Mesendoderm (in vitro differentiated cells): ENCODE measurements at regions not wholly inside any gene's neighbourhood (a gene's known extent, or its start where the extent isn't known, plus 50 kb on each side); places are given as distances from the start of the nearest gene placed in this dataset.

Experiments used
- DNase-seq: peaks from one replicate; pipeline ENCODE4 v3.0.0; 2013
- H2AK5ac ChIP-seq: 2 replicates; pipeline ENCODE4 v1.6.1; 2013; ENCODE audit warnings: low read length, inconsistent platforms
- H2BK120ac ChIP-seq: 2 replicates; pipeline ENCODE4 v1.6.1; 2013; ENCODE audit warnings: low read depth, mild to moderate bottlenecking, low read length, moderate library complexity, mixed read lengths
- H2BK15ac ChIP-seq: replicated peaks from 2 replicates; pipeline ENCODE4 v1.6.1; 2013; ENCODE audit warnings: low read depth, mild to moderate bottlenecking, moderate library complexity
- H2BK5ac ChIP-seq: 2 replicates; pipeline ENCODE4 v1.6.1; 2013; ENCODE audit warnings: low read length, inconsistent platforms
- H3K18ac ChIP-seq: 2 replicates; pipeline ENCODE4 v1.6.1; 2013; ENCODE audit warnings: mild to moderate bottlenecking, low read length, mixed read lengths
- H3K23ac ChIP-seq: one replicate; pipeline ENCODE4 v1.6.1; 2013; ENCODE audit warnings: low read length
- H3K27ac ChIP-seq: 2 replicates; pipeline ENCODE4 v1.5.1; 2013; ENCODE audit warnings: low read depth, mild to moderate bottlenecking, inconsistent platforms, low read length, moderate library complexity
- H3K27me3 ChIP-seq: 2 replicates; pipeline ENCODE4 v1.6.1; 2013; ENCODE audit warnings: low read length, control low read depth, mild to moderate bottlenecking, inconsistent platforms; ENCODE audit not compliant: insufficient read depth, poor library complexity
- H3K36me3 ChIP-seq: 2 replicates; pipeline ENCODE4 v1.6.1; 2013; ENCODE audit warnings: low read length, inconsistent platforms; ENCODE audit not compliant: control insufficient read depth, insufficient read depth
- H3K4ac ChIP-seq: one replicate; pipeline ENCODE4 v1.6.1; 2013; ENCODE audit warnings: low read depth, mild to moderate bottlenecking, low read length, moderate library complexity
- H3K4me1 ChIP-seq: 2 replicates; pipeline ENCODE4 v1.6.1; 2013; ENCODE audit warnings: low read depth, low read length, inconsistent platforms; ENCODE audit not compliant: control insufficient read depth
- H3K4me2 ChIP-seq: 2 replicates; pipeline ENCODE4 v1.6.1; 2013; ENCODE audit warnings: low read length
- H3K4me3 ChIP-seq: 2 replicates; pipeline ENCODE4 v1.5.1; 2013; ENCODE audit warnings: mild to moderate bottlenecking, low read length
- H3K56ac ChIP-seq: one replicate; pipeline ENCODE4 v1.6.1; 2013; ENCODE audit warnings: low read length
- H3K79me1 ChIP-seq: 2 replicates; pipeline ENCODE4 v1.6.1; 2013; ENCODE audit warnings: low read length, inconsistent platforms
- H3K79me2 ChIP-seq: 2 replicates; pipeline ENCODE4 v1.6.1; 2013; ENCODE audit warnings: mild to moderate bottlenecking, low read length; ENCODE audit not compliant: control insufficient read depth, insufficient read depth
- H3K9ac ChIP-seq: 2 replicates; pipeline ENCODE4 v1.6.1; 2013; ENCODE audit warnings: low read length, inconsistent platforms
- H4K5ac ChIP-seq: one replicate; pipeline ENCODE4 v1.6.1; 2013; ENCODE audit warnings: low read length
- H4K8ac ChIP-seq: one replicate; pipeline ENCODE4 v1.6.1; 2013; ENCODE audit warnings: low read depth, mild to moderate bottlenecking, control low read depth, low read length, moderate library complexity
- WGBS: extraction: QIAGEN DNeasy Blood & Tissue Kit; methylation state at CpG from one replicate; pipeline ENCODE4 v1.1.7; 2013; ENCODE audit warnings: low lambda C conversion rate, missing lambda C conversion rate; ENCODE audit not compliant: insufficient coverage; ENCODE audit errors: extremely low coverage; 5-methylcytosine and 5-hydroxymethylcytosine counted together

DNA sequence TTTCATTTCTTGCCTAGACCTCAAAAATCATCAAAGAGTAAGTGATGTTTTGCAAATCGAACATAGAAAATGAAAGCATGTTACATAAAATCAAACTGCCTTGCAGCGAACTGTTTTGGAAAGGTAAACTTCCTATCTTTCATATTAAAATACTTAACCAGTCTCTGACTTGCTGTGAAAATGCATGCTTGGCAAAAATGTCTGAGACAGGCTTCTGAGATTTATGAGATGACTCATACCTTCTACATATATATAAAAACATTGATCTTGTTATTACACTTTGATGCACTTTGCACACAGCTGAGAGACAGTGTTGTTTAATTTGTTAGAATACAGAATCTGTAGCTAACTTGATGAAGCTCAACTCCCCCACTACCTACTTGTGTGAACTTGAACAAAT is 179.1 kb downstream of the KITLG start:
- Histone ChIP-seq H3K9ac (no peak overlapping the region), H2BK120ac (no peak overlapping the region), H3K56ac (no peak overlapping the region), H4K5ac (no peak overlapping the region), H3K4me2 (no peak overlapping the region), H2BK15ac (no peak overlapping the region), H4K8ac (no peak overlapping the region), H3K79me2 (no peaks in the 10 kb centered on the region), H3K18ac (no peak overlapping the region), H3K79me1 (no peaks in the 10 kb centered on the region), H3K4ac (no peak overlapping the region), H3K36me3 (no peaks in the 10 kb centered on the region), H3K23ac (no peak overlapping the region), H2AK5ac (no peak overlapping the region), H3K4me1 (no peaks in the 10 kb centered on the region), H3K27ac (no peak overlapping the region), H2BK5ac (no peak overlapping the region), H3K4me3 (no peak overlapping the region), H3K27me3 (no peaks in the 10 kb centered on the region)
- DNase-seq = no peak
- no CpG with 5 or more reads among the region's 2 CpGs for WGBS

DNA sequence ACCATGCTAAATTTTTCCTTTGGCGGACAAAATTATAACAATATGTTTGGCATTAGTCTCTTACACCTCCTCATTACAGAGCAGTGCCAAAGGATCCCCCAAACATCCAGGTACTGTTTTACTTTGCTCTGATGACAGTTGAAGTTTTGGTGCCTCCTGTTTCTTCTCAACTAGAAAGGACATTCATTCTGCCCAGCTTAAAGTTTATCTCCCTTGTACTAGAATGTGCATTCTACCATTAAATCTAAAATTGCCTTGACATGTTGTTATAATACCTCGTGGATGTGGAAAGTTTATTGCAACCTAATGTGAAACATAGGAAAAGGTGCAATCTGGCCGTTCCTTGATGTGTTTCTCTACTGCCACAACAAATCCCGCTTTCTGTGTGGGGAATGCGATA is 173.4 kb downstream of the KITLG start:
- H3K27me3 ChIP-seq = no peaks in the 10 kb centered on the region
- H2AK5ac ChIP-seq = no peak overlapping the region
- no peak overlapping the region for H3K4me2 ChIP-seq
- H3K56ac ChIP-seq = no peak overlapping the region
- no peak overlapping the region for H3K4ac ChIP-seq
- no peak overlapping the region for H4K5ac ChIP-seq
- no peaks in the 10 kb centered on the region for H3K36me3 ChIP-seq
- WGBS = no CpG with 5 or more reads among the region's 5 CpGs
- no peak overlapping the region for H2BK15ac ChIP-seq
- no peak overlapping the region for H2BK120ac ChIP-seq
- no peak overlapping the region for H3K18ac ChIP-seq
- no peak overlapping the region for H4K8ac ChIP-seq
- H3K79me2 ChIP-seq = no peaks in the 10 kb centered on the region
- no peak overlapping the region for H2BK5ac ChIP-seq
- H3K79me1 ChIP-seq = no peaks in the 10 kb centered on the region
- DNase-seq = no peak
- H3K27ac ChIP-seq = no peak overlapping the region
- H3K4me3 ChIP-seq = no peak overlapping the region
- H3K4me1 ChIP-seq = no peaks in the 10 kb centered on the region
- H3K23ac ChIP-seq = no peak overlapping the region
- no peak overlapping the region for H3K9ac ChIP-seq

DNA sequence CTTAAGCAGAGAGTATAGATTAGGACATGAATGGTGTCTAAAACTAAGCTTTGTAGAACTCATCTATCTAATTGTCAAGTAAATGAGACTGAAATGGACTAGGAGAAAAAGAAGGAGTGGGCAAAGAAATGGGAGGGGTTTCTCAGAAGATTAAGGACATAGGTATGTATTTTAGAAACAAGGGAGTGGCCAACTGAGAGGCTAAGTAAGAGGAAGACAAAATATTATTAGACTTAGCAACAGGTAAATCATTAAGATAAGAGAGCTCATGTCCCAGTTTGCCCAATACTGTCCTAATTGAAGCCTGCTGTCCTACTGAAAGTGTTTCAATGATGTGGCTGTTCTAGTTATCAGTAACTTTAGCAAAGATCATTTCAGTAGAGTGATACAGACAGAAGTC is 171.4 kb downstream of the KITLG start:
- no peak overlapping the region for H3K9ac ChIP-seq
- no peak overlapping the region for H3K18ac ChIP-seq
- H3K4me1 ChIP-seq = no peaks in the 10 kb centered on the region
- no peak overlapping the region for H2AK5ac ChIP-seq
- H2BK15ac ChIP-seq = no peak overlapping the region
- no peak overlapping the region for H2BK120ac ChIP-seq
- H3K4ac ChIP-seq = no peak overlapping the region
- H4K8ac ChIP-seq = no peak overlapping the region
- no peaks in the 10 kb centered on the region for H3K27me3 ChIP-seq
- no peak overlapping the region for H2BK5ac ChIP-seq
- no peak overlapping the region for H4K5ac ChIP-seq
- H3K23ac ChIP-seq = no peak overlapping the region
- no peak overlapping the region for H3K4me2 ChIP-seq
- no peaks in the 10 kb centered on the region for H3K36me3 ChIP-seq
- no peak overlapping the region for H3K27ac ChIP-seq
- DNase-seq = no peak
- H3K4me3 ChIP-seq = no peak overlapping the region
- H3K79me1 ChIP-seq = no peaks in the 10 kb centered on the region
- no peak overlapping the region for H3K56ac ChIP-seq
- no peaks in the 10 kb centered on the region for H3K79me2 ChIP-seq

DNA sequence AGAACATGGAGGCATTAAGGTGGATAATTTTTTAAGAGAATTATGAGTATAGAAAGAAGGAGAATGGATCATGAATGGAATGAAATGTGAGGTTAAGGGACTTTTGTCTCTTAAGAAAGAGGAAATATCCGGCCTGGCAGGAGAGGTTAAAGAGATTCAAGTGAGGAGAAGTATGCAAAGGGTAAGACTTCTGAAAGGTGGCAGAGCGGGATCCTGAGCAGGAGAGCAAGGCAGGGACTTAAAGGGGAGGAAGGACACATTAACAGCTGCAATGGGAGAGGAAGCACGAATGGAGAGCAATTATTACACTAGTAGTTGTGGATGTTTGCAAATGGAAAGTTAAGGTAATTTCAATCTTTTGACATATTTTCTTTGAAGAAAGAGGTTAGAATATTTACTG is 171.0 kb downstream of the KITLG start:
- Histone ChIP-seq H3K18ac (no peak overlapping the region), H2BK120ac (no peak overlapping the region), H3K4me3 (no peak overlapping the region), H3K79me2 (no peaks in the 10 kb centered on the region), H3K79me1 (no peaks in the 10 kb centered on the region), H2AK5ac (no peak overlapping the region), H3K4me2 (no peak overlapping the region), H3K4ac (no peak overlapping the region), H3K9ac (no peak overlapping the region), H3K56ac (no peak overlapping the region), H3K27me3 (no peaks in the 10 kb centered on the region), H2BK5ac (no peak overlapping the region), H3K27ac (no peak overlapping the region), H3K36me3 (no peaks in the 10 kb centered on the region), H4K8ac (no peak overlapping the region), H2BK15ac (no peak overlapping the region), H3K23ac (no peak overlapping the region), H3K4me1 (no peaks in the 10 kb centered on the region), H4K5ac (no peak overlapping the region)
- WGBS = no CpG with 5 or more reads among the region's 3 CpGs
- no peak for DNase-seq

DNA sequence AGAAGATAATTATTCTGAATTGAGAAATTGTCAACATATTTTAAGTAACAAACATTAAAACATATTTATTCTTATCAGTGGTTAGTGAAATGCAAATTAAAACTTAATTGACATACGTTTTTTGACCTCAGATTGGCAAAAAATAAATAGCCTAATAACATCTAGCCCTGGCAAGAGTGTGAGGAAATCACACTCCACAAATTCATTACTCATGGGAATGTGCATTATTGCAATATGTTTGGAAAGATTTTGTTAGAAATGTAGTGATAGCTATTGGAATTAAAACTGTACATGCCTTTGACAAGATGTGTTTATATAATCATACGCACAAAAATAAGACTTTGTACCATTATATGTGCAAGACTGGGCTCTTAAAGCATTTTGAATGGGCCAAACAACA is 168.6 kb downstream of the KITLG start:
- H3K27ac ChIP-seq = no peak overlapping the region
- no peaks in the 10 kb centered on the region for H3K36me3 ChIP-seq
- no peak overlapping the region for H3K4me2 ChIP-seq
- H3K79me1 ChIP-seq = no peaks in the 10 kb centered on the region
- WGBS = no CpG with 5 or more reads among the region's 2 CpGs
- no peak overlapping the region for H3K23ac ChIP-seq
- H3K56ac ChIP-seq = no peak overlapping the region
- H3K4me1 ChIP-seq = no peaks in the 10 kb centered on the region
- H4K5ac ChIP-seq = no peak overlapping the region
- no peaks in the 10 kb centered on the region for H3K27me3 ChIP-seq
- no peak overlapping the region for H4K8ac ChIP-seq
- no peak overlapping the region for H3K4ac ChIP-seq
- H3K9ac ChIP-seq = no peak overlapping the region
- H3K79me2 ChIP-seq = no peaks in the 10 kb centered on the region
- H2AK5ac ChIP-seq = no peak overlapping the region
- H3K4me3 ChIP-seq = no peak overlapping the region
- no peak for DNase-seq
- no peak overlapping the region for H2BK15ac ChIP-seq
- H2BK5ac ChIP-seq = no peak overlapping the region
- no peak overlapping the region for H3K18ac ChIP-seq
- no peak overlapping the region for H2BK120ac ChIP-seq

DNA sequence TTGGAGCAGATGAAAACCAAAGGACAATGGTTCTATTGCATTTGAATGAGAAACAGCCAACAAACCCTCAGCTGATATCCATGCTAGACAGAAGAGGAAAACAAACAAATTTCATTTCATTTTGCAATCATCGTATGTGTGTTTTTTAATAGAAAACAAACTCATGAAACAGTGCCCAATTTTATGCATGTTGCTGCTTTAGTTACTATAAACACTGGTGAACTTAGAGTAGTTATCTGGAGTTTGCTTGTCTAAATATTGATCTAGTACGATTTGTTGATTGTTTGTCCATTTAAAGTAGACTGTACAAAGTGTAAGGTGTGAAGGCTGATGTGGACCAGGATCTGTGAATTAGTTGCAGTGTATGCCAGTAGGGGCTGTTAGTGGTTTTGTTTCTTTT is 166.6 kb downstream of the KITLG start:
- H2BK120ac ChIP-seq = no peak overlapping the region
- H3K9ac ChIP-seq = no peak overlapping the region
- no peak overlapping the region for H3K27ac ChIP-seq
- no peak overlapping the region for H3K23ac ChIP-seq
- H3K4ac ChIP-seq = no peak overlapping the region
- no peak for DNase-seq
- no peak overlapping the region for H2BK15ac ChIP-seq
- H3K36me3 ChIP-seq = no peaks in the 10 kb centered on the region
- WGBS = no CpG with 5 or more reads among the region's 2 CpGs
- H4K8ac ChIP-seq = no peak overlapping the region
- H4K5ac ChIP-seq = no peak overlapping the region
- no peak overlapping the region for H2BK5ac ChIP-seq
- H3K56ac ChIP-seq = no peak overlapping the region
- H3K18ac ChIP-seq = no peak overlapping the region
- no peaks in the 10 kb centered on the region for H3K27me3 ChIP-seq
- H3K4me3 ChIP-seq = no peak overlapping the region
- H3K4me2 ChIP-seq = no peak overlapping the region
- H2AK5ac ChIP-seq = no peak overlapping the region
- H3K79me1 ChIP-seq = no peaks in the 10 kb centered on the region
- H3K79me2 ChIP-seq = no peaks in the 10 kb centered on the region
- no peaks in the 10 kb centered on the region for H3K4me1 ChIP-seq
